DMS79 treated with DMSO at 0.1 percent for 48 hours (cell line): ENCODE measurements at regions not wholly inside any gene's neighbourhood (a gene's known extent, or its start where the extent isn't known, plus 50 kb on each side); places are given as distances from the start of the nearest gene placed in this dataset.
"Not testable (repeated sequence)": the region's sequence is repeated elsewhere in the genome, so short reads cannot be mapped to it uniquely, and the experiment has no call there.

Experiments
- DNase-seq: peaks from one replicate; lab custom pipeline; 2025; lab: John Stamatoyannopoulos, UW

DNA sequence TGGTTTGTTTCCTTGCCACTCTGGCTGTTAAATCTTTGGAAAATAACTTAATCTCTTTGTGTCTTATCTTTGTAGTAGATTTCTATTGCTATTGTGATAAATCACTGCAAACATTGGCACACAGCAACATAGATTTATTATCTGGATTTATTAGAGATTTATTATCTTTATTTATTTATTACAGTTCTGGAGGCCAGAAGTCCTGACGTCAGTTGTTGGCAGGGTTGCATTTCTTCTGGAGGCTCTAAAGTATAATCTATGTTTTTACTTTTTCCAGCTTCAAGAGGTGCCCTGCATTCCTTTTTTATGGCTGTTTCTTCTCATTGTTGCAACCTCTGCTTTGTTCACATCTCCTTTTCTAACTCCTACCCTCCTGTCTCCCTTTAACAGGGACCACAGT is 542.8 kb downstream of the GRXCR1 start:
- no peak for DNase-seq

DNA sequence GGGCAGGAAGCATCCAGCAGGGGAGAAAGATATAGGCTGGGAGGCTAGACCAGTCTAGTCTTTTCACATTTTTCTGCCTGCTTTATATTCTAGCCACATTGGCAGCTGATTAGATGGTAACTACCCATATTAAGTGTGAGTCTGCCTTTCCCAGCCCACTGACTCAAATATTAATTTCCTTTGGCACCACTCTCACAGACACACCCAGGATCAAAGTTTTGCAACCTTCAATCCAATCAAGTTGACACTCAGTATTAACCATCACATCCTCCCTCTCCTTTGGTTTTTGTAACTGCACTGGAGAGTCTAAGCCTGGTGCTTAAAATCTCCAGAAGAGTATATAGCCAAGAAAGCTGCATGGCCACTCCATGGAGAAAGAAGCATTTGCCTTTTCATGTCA is 560.4 kb downstream of the GRXCR1 start:
- no peak for DNase-seq

DNA sequence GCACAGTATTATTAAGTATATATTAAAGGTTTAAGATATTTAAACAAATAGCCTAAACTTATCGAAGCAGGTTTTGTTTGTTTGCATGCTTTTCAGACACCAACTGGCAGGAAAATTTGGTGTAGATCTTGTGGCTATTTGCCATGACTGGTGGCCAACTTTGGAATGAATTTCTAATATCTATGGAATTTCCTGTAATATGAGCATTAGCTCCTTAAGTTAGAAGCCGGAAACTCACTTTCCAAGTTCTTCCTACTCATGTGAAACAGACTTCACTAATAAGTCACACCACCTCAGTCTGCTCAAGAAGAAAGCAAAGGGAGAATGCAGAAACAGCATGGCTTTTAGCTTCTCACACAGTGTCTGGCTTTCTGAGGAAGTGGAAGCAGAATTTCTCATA is 563.9 kb downstream of the GRXCR1 start:
- no peak for DNase-seq

DNA sequence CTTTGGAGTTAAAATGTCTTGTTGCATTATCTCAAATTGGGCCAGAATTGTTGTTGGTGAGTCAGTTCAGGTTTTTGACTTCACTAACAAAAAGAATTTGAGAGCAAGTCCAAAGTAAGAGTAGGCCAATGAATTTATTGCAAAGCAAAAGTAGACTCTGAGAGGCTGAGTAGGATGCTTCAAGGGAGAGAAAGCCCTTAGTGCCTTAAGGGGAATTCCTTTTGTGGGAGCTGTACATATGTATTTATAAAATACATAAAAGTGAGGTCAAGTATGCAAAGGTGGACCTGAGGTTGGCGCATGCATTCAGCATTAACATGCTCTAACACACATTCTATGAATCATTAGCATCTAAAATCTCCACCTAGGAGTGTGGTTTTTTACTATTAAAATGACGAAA is 565.4 kb downstream of the GRXCR1 start:
- no peak for DNase-seq

DNA sequence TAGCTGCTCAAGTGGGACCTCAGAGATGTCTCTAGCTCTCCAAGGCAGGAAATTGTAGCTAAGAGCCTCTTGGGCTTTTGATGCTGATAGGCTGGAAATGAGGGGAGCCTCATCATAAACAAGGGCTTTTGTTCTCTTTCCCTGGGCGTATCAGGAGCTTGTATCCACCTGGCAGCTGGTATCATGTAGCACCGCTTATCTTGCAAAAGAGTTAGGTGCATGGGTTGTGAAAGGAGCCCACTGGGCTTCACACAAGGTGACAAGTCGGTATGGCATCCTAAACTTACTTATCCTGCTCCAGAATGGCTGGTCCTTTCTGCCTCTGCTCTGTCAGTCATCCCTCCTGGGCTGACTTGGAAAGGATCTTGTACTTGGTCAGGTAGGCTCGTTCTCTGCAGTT is 565.8 kb downstream of the GRXCR1 start:
- DNase-seq: no peak

DNA sequence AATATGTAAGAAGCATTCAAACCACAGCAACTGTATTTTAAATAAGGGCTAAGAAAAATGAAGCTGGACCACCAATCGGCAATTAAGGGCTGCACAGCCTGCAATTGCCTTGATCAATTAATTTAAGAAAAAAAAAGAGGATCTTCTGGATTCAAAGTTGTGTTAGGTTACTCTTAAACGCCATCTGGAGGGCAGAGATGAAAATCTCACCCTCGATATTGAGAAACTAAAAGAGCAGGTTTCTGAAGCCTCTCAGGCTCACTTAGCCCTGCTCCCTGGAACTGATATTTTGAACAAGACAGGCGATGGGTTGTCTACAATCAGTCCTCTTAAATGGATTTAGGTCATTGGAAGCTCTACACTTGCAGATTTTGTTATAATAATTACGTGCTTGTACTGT is 579.4 kb downstream of the GRXCR1 start:
- no peak for DNase-seq

DNA sequence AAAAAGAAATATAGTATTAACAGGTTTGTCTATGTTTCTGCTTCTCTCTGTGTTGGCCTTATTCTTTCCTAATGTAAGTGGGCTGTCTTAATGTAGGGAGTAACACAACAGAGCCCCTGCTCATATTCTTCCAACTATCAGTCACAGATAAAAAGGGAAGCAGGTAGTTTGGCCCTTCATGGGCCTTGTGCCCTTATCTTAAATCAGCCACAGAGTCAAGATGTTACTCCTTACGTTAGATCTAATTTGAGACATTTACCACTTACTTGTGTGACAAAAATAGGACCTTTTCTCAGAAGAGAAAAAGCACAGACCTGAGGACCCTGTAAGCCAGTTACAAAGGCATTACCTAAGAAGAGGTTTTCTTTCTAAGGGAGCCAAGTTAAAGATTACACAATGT is 589.0 kb downstream of the GRXCR1 start:
- DNase-seq: no peak

DNA sequence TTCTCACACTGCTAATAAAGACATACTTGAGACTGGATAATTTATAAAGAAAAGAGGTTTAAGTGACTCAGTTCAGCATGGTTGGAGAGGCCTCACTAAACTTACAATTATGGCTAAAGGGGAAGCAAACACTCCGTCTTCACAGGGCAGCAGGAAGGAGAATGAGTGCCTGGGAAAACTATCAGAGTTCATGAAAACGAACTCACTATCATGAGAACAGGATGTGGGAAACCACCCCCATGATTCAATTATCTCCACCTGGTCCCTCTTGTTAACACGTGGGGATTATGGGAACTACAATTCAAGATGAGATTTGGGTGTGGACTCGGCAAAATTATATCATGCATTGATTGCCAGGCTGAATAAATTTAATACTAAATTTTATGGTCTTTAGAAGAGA is 592.7 kb downstream of the GRXCR1 start:
- DNase-seq: no peak

DNA sequence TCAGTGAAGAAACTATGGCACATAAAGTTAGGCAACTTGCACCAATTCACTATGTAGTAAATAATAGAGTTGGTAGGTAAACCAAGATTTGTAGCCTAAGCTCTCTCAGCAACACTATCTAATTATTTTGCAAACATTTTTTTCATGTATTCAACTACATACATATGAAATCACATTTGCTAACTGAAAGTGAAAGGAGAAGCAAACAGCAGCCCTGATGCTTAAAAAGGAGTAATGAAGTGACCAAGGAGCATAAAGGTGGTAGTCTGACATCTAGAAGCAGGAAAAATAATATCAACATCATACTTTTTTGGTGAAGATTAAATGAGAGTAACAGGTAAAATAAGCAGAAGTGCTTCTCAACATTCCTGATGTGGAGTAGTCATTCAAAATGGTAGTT is 603.7 kb downstream of the GRXCR1 start:
- DNase-seq: no peak

DNA sequence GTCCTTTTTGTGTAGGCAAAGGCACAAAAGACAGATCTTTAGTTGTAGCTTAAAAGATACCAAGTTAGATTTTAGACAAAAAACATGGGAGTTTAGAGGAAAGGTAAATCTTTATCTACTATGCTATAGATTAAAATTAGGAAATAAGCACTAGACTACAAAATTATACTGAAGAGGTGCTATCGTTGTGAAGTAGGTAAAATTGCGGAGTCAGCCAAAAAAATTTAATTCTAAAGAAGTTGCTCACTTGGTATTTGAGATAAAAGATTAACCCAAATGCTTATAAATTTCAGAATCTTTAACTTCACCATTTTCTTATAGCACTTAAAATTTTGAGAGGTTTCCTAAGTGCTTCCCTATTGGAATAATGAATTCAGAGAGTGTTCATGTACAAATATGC is 604.1 kb downstream of the GRXCR1 start:
- no peak for DNase-seq

DNA sequence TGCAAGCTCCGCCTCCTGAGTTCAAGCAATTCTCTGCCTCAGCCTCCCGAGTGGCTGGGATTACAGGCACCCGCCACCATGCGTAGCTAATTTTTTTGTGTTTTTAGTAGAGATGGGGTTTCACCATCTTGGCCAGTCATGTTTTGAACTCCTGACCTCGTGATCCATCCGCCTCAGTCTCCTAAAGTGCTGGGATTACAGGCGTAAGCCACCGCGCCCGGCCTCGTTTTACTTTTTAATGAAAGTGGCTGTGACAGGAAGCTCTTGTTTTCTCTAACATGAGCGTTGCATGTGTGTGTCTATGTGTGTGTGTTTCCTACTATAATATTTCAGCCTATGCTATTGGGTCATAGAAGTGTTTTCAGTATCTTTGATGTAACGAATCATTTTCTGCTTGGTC is 613.3 kb downstream of the GRXCR1 start:
- not testable (repeated sequence) for DNase-seq

DNA sequence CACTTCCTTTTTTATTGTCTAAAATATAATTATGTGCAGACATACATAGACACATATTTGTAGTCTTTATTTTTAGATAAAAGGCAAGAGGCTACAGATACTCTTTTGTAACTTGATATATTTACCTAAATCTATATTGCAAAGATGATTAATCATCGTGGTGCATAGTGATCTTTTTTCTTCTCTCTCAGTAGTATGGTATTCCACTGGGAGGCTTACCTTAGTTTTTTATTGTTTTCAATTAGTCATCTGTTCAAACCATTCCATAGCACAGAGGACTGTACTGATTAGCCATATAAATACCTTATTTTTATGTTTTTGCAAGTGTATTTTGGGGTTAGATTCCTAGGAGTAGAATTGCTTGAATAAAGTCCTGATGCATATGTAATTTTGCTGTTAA is 619.7 kb downstream of the GRXCR1 start:
- no peak for DNase-seq

DNA sequence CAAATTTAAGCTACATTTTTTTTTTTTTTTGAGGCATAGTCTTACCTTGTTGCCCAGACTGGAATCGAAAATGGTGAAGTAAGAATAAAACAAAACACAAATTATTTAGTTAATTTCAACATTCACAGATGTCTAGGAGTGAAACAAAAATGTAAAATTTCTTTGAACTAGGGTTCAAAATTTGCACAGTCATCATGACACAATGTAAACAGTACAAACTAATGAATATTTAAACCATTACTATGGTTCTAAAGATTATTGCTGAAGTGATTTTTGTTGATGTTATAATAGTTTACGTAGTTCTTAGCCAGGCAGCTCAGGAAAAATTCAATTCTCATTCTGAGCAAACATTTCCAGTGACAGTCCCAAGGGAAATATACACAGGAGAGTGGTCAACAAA is 633.1 kb downstream of the GRXCR1 start:
- DNase-seq: no peak

DNA sequence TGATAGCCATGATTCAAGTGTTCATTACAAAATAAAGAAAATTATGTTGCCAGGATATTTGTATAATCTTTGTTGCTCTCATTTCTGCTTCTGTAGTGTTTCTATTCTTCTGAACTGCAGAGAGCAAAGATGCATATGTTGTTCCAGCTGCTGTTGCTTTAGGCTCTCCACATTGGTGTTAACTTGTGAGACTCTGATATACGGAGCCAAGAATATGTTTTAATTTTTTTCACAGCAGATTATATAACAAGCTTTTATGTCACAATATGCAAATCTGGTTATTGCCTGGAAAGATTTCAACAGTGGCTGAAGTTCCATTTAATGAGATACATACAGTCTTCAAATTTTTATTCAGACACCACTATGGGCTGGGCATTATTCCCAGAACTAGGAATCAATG is 655.0 kb downstream of the GRXCR1 start:
- no peak for DNase-seq

DNA sequence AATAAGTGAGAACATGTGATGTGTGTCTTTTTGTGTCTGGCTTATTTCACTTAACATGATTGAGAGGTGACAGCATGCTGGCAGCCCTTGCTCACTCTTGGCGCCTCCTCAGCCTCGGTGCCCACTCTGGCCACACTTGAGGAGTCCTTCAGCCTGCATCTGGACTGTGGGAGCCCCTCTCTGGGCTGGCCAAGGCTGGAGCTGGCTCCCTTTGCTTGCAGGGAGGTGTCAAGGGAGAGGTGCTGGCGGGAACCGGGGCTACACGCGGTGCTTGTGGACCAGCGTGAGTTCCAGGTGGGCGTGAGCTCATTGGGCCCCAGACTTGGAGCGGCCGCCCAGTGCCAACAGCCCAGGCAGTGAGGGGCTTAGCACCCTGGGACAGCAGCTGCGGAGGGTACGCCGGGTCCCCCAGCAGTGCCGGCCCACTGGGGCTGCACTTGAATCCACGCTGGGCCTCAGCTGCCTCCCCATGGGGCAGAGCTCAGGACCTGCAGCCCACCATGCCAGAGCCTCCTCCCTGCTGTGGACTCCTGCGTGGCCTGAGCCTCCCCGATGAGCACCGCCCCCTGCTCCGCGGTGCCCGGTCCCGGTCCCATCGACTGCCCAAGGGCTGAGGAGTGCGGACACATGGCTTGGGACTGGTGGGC is 658.6 kb downstream of the GRXCR1 start:
- DNase-seq: no peak

DNA sequence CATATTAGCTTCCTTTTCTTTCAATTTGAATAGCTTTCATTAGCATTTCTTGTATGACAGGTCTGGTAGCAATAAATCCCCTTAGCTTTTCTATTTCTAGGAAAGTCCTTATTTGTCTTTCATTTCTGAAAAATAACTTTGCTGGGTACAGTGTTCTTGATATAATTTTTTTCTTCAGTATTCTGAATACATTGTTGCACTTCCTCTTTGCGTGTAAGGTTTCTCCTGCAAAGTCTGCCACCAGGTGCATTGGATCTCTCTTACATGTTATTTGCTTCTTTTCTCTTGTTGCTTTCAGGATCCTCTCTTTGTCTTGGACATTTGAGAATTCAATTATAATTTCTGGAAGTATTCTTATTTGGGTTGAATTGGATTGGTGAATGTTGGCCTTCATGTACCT is 663.7 kb downstream of the GRXCR1 start:
- DNase-seq: no peak

DNA sequence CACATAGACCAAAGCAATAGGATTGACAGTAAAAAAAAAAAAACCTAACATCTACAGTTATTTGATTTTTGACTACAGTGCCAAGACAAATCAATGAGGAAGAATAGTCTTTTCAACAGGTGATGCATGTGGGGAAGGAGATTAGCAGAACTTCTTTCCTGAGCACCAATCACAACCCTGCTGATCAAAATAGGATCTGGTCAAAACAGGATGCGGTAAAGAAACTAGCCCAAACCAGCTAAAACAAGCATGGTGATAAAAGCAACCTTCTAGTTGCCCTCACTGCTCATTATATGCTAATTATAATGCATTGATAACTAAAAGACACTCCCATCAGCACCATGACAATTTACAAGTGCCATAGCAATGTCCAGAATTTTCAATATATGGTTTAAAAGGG is 667.5 kb downstream of the GRXCR1 start:
- no peak for DNase-seq

DNA sequence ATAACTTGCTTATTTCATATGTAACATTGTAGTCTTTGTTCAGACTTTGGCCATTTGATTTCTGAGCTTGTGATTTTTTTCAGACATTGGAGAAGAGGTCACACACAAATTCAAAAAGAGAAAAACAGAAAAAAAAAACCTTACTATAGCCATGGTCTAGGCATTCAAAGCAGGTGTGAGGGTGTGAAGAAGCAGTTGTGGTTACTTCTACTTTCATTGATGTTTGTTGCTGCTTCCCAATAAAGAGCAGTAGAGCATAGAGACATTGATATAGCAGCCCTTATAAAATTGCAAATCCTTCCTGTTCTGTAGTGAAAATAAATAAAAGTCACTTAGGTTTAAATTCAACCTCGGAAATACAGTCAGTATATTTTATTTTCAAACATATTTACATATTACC is 671.6 kb downstream of the GRXCR1 start:
- DNase-seq: no peak

DNA sequence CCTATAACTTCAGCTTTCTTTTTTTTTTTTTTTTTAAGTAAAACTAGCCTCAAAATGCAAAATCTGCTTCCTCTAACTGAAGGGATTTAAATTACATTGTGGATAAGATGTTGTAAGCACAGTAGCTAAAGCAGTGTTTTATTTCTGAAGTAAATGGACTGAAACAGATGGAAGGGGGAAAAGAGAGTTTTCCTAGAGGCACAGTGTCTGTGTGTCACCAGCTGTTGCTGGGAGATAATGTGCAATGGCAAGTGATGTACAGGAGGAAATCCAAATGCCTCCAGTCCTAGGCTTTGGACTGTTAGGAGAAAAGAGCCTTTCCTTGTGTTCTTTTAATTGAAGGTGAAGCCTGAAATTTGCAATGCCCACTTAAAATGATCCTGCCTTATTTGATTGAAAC is 672.1 kb downstream of the GRXCR1 start:
- no peak for DNase-seq

DNA sequence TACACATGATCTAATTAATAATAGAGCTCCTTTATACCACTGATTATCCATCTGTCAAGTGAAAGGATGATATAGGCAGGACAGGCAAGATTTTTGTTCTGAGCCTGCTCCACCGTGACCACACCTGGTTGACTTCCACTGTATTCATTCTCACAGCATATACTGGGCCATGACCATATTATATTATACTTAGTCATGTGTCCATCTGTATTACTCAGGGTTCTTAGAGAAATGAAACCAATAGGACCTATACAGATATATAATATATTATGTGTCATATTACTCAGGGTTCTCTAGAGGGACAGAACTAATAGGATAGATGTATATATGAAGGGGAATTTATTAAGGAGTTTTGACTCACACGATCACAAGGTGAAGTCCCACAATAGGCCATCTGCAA is 675.1 kb downstream of the GRXCR1 start:
- DNase-seq: no peak

DNA sequence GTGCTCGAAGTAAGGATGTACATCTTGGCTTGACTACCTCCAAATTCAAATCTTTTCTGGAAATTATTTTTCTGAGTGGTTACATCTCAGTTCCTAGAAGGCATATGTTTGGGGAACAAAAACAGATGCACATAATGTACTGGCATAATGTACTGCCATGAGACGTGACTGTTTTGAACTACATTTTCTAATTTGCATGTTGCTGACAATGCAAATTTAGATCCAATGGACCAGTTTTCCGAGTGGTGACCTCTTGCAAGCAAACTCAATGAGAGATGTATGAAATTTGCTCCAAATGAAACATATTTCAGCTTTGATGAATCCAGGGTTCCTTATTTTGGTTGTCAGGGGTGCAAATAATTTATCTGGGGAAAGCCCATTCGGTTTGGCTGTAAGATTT is 694.3 kb downstream of the GRXCR1 start:
- no peak for DNase-seq

DNA sequence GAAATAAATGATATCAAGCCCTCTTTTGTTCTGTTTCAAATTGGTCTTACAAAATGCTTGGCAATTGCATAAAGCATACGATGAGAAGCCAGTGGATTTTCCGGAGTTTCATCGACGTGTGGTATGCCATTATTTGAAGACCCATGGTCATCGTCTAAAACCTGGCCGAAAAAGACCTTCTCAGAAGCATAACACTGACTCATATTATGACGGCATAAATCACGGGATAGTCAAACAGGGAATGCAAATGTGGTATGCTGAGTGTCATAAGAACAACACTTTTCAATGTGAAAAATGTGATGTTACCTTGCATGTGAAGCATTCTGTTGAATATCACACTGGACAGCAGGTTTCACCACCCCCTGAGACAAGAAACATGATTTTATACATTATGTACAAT is 695.2 kb downstream of the GRXCR1 start:
- DNase-seq: no peak

DNA sequence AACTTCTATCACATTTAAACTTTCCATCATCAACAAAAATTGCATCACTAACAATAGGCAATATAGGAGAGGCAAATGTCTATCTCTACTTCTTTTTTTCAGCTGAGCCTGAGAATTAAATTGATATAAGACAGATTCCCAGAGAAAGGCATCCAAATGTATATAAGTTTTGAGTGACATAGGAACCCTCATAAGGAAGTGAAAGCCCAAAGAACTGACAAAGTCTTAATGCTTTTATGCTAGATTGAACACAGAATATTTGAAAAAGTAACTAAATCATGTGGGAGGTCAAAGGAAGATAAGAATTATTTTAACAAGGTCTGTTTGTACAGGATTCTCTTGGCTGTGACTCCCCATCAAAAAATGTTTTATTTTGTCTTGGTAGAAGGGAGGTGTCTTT is 714.9 kb downstream of the GRXCR1 start:
- DNase-seq: no peak

DNA sequence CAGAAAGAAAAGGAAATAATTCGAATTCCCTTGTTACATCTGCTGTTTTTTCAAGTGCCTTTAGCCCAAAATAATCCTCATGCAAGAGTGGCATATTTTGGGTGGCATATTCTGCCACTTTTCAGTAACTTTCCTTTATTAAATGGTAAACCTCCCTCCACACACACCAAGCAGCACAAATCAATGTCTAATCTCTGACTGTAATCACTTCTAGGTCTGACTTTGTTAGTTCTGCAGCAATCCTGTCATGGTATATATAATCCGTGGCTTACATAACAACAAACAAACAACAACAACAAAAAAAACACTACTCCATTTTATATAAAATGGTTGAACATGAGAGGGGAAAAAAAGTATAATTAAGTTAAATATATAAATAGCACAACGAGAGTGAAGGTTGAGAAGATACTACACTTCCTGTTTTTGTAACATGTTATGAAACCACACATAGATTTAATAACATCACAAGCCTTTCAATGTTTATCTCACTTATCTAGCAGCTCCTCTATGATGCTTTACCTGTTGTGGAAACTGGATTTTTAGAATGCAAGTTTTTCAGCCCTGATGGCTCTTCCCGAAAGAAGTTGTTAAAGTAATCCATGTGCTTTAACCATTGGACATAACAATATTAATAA is 715.4 kb downstream of the GRXCR1 start:
- DNase-seq: no peak
